Anterior cingulate cortex (tissue), 58 donors: ENCODE measurements at regions not wholly inside any gene's neighbourhood (a gene's known extent, or its start where the extent isn't known, plus 50 kb on each side); places are given as distances from the start of the nearest gene placed in this dataset.
A peak's percentile ranks its signal among the peaks of the same experiment; 100 is the strongest.

ENCODE experiments used
- DNase-seq, 58 donors: peaks; one replicate each; lab custom pipeline; 2025; lab: John Stamatoyannopoulos, UW

- DNase-seq: no peak
These were observed 445.6 kb downstream of the SOX6 start for GRCh38 chr11:15910761-15911160.

- DNase-seq: peak in 12 of 58 donors; percentile 4 to 45 (median 12)
These were observed 444.8 kb downstream of the SOX6 start for GRCh38 chr11:15911377-15912044.

GRCh38 chr11:15912291-15912690 lies 444.1 kb downstream of the SOX6 start:
- DNase-seq: no peak

GRCh38 chr11:15912825-15913224 lies 443.5 kb downstream of the SOX6 start:
- DNase-seq: no peak

- no peak for DNase-seq
These were observed 443.1 kb downstream of the SOX6 start for GRCh38 chr11:15913261-15913660.
